ENCODE measurements at regions not wholly inside any gene's neighbourhood (a gene's known extent, or its start where the extent isn't known, plus 50 kb on each side); places are given as distances from the start of the nearest gene placed in this dataset.

- TF ChIP-seq POLR2A (IDR thresholded peaks at IDR 0.05): no peak
- Histone ChIP-seq H3K4me1 (no peaks in the 10 kb centered on the region), H3K27ac (no peak overlapping the region), H3K36me3 (no peaks in the 10 kb centered on the region), H3K27me3 (no peaks in the 10 kb centered on the region), H3K4me3 (no peak overlapping the region), H3K9me3 (no peaks in the 10 kb centered on the region)
- intact Hi-C loops (cut with DNase I; ENCODE audit: low total_unique reads) (no loop called here), in situ Hi-C loops (cut with MboI; ENCODE audit: low sequenced_read_pairs in 4 of 4) (no loop called here)
- ATAC-seq: no peak
- no peak for DNase-seq
Measured at GRCh38 chr2:126448611-126449010, 207.3 kb upstream of the GYPC start.

GRCh38 chr2:126449677-126450076 lies 206.3 kb upstream of the GYPC start:
- Histone ChIP-seq H3K4me1 (no peaks in the 10 kb centered on the region), H3K27ac (no peak overlapping the region), H3K27me3 (no peaks in the 10 kb centered on the region), H3K36me3 (no peaks in the 10 kb centered on the region), H3K9me3 (no peaks in the 10 kb centered on the region), H3K4me3 (no peak overlapping the region)
- no peak for ATAC-seq
- DNase-seq: no peak
- TF ChIP-seq CTCF (IDR thresholded peaks at IDR 0.05 in 4 of 5, conservative IDR thresholded peaks at IDR 0.05 in 1 of 5) (no peak), POLR2A (IDR thresholded peaks at IDR 0.05) (no peak)
- intact Hi-C loops (cut with DNase I; ENCODE audit: low total_unique reads): no loop called here
- in situ Hi-C loops (cut with MboI; ENCODE audit: low sequenced_read_pairs in 4 of 4): no loop called here

- Histone ChIP-seq H3K27me3 (no peaks in the 10 kb centered on the region), H3K9me3 (no peaks in the 10 kb centered on the region), H3K36me3 (no peaks in the 10 kb centered on the region), H3K4me3 (no peak overlapping the region), H3K4me1 (no peaks in the 10 kb centered on the region), H3K27ac (no peak overlapping the region)
- TF ChIP-seq POLR2A (IDR thresholded peaks at IDR 0.05) (no peak), CTCF (IDR thresholded peaks at IDR 0.05 in 4 of 5, conservative IDR thresholded peaks at IDR 0.05 in 1 of 5) (no peak)
- DNase-seq: no peak
- intact Hi-C loops (cut with DNase I; ENCODE audit: low total_unique reads) (no loop called here), in situ Hi-C loops (cut with MboI; ENCODE audit: low sequenced_read_pairs in 4 of 4) (no loop called here)
- ATAC-seq: no peak
Measured at GRCh38 chr2:126463892-126464674, 191.9 kb upstream of the GYPC start.

- H3K27ac ChIP-seq: no peak overlapping the region
- H3K4me1 ChIP-seq: no peaks in the 10 kb centered on the region
- no peak for ATAC-seq
- in situ Hi-C loops (cut with MboI; ENCODE audit: low sequenced_read_pairs in 4 of 4): no loop called here
- intact Hi-C loops (cut with DNase I; ENCODE audit: low total_unique reads): no loop called here
- H3K4me3 ChIP-seq: no peak overlapping the region
- TF ChIP-seq CTCF (IDR thresholded peaks at IDR 0.05 in 4 of 5, conservative IDR thresholded peaks at IDR 0.05 in 1 of 5) (no peak), POLR2A (IDR thresholded peaks at IDR 0.05) (no peak)
- no peaks in the 10 kb centered on the region for H3K36me3 ChIP-seq
- H3K9me3 ChIP-seq: no peaks in the 10 kb centered on the region
- no peak for DNase-seq
- H3K27me3 ChIP-seq: no peaks in the 10 kb centered on the region
Measured at GRCh38 chr2:126467367-126468054, 188.4 kb upstream of the GYPC start.

- in situ Hi-C loops (cut with MboI; ENCODE audit: low sequenced_read_pairs in 4 of 4): no loop called here
- intact Hi-C loops (cut with DNase I; ENCODE audit: low total_unique reads): no loop called here
- Histone ChIP-seq H3K9me3 (no peaks in the 10 kb centered on the region), H3K27ac (no peak overlapping the region), H3K27me3 (no peaks in the 10 kb centered on the region), H3K4me3 (no peak overlapping the region), H3K4me1 (no peaks in the 10 kb centered on the region), H3K36me3 (no peaks in the 10 kb centered on the region)
- DNase-seq (no peak), ATAC-seq (no peak)
- TF ChIP-seq CTCF (IDR thresholded peaks at IDR 0.05 in 4 of 5, conservative IDR thresholded peaks at IDR 0.05 in 1 of 5): no peak
Measured at GRCh38 chr2:126475031-126475430, 180.9 kb upstream of the GYPC start.

Data from gastrocnemius medialis (tissue), 4 donors.